ENCODE measurements at regions not wholly inside any gene's neighbourhood (a gene's known extent, or its start where the extent isn't known, plus 50 kb on each side); places are given as distances from the start of the nearest gene placed in this dataset.

GRCh38 chrX:45261471-45261870 lies 60.8 kb upstream of the DIPK2B start:
- TF ChIP-seq, protein P1, sequence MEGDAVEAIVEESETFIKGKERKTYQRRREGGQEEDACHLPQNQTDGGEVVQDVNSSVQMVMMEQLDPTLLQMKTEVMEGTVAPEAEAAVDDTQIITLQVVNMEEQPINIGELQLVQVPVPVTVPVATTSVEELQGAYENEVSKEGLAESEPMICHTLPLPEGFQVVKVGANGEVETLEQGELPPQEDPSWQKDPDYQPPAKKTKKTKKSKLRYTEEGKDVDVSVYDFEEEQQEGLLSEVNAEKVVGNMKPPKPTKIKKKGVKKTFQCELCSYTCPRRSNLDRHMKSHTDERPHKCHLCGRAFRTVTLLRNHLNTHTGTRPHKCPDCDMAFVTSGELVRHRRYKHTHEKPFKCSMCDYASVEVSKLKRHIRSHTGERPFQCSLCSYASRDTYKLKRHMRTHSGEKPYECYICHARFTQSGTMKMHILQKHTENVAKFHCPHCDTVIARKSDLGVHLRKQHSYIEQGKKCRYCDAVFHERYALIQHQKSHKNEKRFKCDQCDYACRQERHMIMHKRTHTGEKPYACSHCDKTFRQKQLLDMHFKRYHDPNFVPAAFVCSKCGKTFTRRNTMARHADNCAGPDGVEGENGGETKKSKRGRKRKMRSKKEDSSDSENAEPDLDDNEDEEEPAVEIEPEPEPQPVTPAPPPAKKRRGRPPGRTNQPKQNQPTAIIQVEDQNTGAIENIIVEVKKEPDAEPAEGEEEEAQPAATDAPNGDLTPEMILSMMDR (IDR thresholded peaks at IDR 0.05), result no peak
- TF ChIP-seq ZFX (IDR thresholded peaks at IDR 0.05; ENCODE audit: borderline replicate concordance), result no peak
- H3K27ac ChIP-seq, result no peak overlapping the region

- H3K27ac ChIP-seq, result no peak overlapping the region
- TF ChIP-seq, protein P1 (IDR thresholded peaks at IDR 0.05), result no peak
- TF ChIP-seq ZFX (IDR thresholded peaks at IDR 0.05; ENCODE audit: borderline replicate concordance), result no peak
These were observed 60.3 kb upstream of the DIPK2B start for GRCh38 chrX:45261005-45261404.

- no peak overlapping the region for H3K27ac ChIP-seq
- TF ChIP-seq, protein P1 (IDR thresholded peaks at IDR 0.05), result no peak
- TF ChIP-seq ZFX (IDR thresholded peaks at IDR 0.05; ENCODE audit: borderline replicate concordance), result no peak
These were observed 58.2 kb upstream of the DIPK2B start for GRCh38 chrX:45258731-45259402.
